Limb (tissue), 2 donors: ENCODE measurements at regions not wholly inside any gene's neighbourhood (a gene's known extent, or its start where the extent isn't known, plus 50 kb on each side); places are given as distances from the start of the nearest gene placed in this dataset.

Experiments used
- DNase-seq, 2 donors: peaks; one replicate each; pipeline ENCODE4 v3.0.0-alpha.2; 2016; ENCODE audit errors: extremely low spot score in 2 of 2

DNA sequence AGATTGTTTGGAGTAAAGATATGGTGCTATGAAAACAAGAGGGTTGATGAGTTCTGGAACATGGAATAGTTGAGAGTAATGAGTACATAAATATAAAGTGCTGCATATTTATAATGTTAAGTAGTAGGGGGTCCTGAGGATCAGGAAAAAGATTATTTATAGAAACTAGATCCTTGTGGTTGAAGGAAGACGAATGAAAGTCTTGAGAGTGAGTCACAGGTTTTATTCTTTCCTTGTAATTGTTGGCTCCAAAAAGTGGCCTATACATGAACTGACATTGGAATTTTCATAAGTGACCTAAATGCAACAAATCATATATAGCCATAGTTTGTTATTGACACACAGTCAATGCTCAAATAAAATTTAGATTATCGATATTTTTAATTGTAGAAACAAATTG lies 440.4 kb upstream of the PRICKLE1 start:
- no peak for DNase-seq

DNA sequence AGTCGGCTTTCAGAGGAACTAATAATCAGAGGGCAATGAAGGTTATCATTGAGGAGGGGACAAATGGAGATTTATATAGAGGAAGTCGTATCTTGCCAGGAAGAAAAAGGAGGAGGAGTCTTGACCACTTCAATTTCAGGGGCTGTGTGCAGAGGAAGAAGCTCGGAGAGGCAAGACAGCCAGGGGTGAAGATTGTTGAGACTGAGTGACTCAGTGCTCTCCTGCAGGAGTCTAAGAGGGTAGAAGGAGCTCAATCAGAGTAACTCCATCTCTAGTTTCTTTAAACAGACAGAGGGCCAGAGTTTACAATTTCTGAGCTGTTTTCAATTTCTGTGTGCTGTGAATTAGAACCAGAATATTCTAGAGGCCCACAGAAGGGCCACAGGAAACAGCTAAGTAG lies 439.3 kb upstream of the PRICKLE1 start:
- no peak for DNase-seq

DNA sequence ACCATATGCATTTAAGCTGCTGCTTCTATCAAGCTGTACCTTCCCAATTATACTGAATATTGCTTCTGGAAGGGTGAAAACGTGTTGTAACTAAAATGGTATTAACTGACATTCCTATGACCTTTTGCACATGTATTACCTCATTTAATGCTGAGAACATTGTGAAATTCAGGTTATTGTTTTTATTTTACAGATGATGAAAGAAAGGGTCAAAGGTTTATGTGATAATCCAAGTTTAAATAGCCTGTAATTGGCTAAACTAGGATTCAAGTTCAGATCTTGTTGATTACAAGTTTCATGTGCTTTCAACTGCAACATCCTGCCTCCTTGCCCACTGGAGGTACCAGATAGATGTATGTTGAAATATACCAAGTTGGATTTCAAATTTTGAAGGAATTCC lies 433.3 kb upstream of the PRICKLE1 start:
- no peak for DNase-seq

DNA sequence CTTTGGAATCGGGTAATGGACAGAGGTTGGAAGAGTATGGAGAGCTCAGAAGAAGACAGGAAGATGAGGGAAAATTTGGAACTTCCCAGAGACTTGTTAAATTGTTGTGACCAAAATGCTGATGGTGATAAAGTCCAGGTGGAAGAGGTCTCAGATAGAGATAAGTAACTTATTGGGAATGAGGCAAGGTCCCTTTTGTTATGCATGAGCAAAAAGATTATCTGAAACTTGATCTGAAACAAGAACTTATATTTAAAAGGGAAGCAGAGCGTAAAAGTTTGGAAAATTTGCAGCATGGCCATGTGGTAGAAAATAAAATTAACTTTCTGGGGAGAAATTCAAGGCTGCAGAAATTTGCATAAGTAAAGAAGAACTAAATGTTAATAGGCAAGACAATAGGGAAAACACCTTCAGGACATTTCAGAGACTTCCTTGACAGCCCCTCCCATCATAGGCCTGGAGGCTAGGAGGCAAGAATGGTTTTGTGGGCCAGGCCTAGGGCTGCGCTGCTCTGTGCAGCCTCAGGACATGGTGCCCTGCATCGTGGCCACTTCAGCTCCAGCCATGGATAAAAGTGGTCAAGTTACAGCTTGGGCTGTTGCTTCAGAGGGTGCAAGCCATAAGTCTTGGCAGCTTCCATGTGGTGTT lies 425.7 kb upstream of the PRICKLE1 start:
- DNase-seq, result no peak

DNA sequence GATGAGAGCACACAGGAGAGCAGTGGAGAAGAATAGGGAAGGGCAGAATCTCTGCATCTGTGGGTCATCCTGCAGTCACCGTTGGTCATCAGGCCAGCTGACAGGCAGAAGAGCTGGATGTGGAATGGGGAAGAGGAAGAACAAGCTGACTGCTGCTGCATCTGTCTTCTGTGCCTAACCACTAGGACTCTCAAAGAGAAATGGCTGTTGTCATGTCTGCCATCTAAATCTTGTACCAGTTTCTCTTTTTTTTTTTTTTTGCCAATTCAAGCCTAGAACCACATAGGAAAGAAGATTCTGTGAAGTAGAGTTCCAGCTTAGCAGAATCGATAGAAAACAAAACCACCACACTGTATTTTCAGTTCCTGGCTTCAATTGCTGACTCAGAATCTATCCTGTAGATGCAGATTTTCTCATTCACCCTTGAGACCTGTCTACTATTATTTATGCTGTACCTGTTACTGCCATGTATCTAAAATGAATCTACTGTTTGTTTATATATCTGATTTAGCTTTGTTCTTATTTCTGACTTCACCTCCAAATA lies 421.9 kb upstream of the PRICKLE1 start:
- no peak for DNase-seq

DNA sequence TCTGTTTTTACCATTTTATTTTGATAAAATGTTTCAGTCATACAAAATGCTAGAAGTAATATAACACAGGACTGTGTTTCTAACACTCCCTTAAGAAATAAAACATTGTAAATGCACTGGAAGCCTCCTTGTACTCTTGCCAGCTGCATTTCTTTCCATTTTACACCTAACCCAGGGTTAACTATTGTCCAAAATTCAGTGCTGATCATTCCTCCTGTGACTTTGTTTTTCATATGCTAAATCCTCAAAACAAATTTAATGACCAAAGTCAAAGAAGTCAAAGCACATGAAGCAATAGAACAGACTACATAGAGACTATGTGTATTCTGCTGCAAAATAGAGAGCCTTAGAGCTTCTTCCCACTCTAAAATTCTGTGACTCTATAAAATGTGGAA lies 420.3 kb upstream of the PRICKLE1 start:
- DNase-seq, result no peak

DNA sequence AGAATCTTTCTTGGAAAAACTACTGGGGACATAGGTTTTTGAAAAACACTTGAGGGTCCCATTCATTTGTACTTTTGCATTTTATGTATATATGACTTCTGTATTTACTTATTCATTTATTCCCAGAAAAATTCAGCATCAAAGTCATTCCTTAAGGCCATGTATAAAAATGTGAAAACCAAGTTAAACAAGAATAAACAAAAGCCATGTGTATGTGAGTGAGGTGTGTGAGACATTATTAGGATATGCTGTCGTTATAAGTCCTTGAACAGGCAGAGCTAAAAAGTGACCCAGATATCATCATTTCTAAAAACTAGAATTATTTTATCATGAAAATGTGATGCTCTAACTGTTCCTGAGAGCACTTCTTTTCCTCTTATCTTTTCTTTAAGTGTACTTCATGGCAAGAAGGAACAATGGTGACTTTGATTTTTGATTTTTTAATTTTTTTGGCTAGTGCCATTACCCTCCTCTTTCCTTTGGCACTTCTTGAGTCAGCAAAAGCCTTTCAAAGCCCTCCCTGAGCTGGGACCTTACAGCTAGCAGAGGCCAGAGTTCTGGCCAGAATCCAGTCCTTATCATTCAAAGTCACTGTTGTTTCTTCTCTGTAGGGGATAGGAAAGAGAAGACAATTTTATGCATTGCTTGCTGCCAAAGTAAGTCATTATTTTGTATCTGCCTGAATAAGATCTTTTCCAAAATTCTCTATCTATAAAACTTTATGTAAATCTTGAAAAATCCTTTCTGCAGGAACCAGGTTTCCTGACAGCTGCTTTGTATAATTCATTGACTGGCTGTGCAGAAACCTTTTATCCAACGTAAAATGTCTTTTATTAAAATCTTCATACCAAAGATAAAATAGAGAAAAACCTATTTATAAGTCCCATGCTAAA lies 419.7 kb upstream of the PRICKLE1 start:
- DNase-seq, result no peak

DNA sequence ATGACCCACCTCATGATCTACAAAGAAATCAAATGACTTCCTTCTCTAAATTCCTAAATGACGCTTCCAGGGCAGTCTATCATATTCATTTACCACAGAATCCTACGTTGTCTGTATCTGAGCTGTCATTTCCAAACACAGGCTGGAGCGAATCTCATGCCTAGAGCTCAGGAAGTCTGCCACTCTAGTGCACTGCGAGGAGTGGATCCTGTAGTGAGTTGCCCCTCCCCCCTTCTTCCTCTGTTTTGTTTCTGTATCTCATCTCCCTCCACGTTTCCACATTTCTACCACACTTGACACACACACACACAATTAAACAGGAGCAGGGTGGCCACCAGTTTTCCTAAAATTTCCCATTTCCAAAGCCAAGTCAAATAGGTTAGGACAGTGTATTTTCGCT lies 415.4 kb upstream of the PRICKLE1 start:
- DNase-seq, result no peak

DNA sequence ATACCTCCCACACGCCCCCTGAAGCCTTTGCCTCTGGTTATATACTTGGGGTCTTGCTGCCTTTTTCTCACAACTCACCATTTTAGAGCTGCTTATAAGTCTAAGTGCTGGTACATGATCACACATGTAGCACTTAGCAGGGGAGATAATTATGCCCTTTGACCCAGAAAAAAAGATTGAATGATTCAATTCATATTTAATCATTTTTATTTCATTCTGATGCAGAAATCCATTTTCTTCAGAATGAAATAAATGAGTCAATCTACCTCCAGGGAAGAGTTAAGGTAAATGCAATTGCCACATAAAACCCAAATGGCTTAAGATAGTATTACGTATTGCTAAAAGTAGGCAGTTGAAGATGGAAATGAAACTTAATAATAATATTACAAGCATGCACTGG lies 414.6 kb upstream of the PRICKLE1 start:
- DNase-seq, result no peak

DNA sequence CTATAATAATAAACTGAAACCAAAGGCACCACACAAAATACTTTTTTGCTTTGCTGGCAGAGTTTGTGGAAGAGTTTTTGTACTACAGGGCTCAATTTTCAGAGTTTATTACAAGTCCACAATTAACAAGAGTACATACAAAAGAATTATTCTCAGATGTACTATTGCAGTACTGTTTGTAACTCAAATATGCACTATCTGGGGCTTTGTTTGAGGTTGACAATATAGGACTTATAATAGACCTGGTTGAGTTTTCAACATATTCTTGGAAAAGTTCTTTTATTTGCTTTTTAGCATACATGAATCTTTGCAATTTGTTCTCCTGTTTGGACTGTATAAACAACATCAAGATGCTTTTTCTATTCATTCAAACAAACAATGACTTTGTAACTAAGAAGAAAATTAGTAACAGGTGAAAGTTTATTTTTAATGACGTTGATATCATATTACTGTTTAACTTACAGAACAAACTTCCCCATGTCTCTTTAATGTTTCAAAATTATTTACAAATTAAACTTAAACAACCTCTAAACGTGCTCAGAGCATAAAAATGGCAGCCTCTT lies 407.4 kb upstream of the PRICKLE1 start:
- DNase-seq, result no peak

DNA sequence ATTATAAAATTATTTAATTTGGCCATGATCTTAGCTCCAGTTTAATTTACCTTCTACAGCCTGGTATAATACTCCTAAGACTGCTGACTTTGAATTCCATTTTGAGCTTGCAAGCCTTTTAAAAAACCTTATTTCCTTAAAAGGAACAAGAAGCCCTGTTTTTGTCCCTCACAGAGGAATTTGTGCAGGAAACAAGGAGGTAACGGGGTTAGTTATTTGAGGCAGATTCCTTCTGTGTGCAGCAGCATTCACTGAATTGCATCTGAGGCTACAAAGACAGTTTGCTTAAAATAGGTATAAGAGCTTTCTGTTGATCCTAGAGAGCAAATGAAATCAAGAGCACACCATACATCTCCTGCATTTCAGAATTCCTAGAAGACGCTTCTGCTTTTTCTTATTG lies 403.3 kb upstream of the PRICKLE1 start:
- DNase-seq, result no peak

DNA sequence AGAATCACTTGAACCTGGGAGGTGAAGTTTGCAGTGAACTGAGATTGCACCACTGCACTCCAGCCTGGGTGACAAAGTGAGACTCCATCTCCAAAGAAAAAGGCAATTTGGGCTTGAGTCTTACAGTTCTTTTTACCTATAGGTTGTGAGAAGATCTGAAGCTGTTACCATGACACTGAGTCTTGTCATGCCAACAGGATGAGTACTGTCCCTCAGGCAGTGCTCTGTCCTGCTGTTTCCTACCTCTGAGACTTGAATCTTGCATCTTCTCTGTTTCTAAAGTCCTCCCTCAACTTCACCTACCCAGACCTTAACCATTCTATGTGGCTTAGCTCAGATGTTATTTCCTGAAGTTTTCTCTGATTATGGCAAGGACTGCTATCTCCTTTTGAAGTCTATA lies 400.8 kb upstream of the PRICKLE1 start:
- no peak for DNase-seq

DNA sequence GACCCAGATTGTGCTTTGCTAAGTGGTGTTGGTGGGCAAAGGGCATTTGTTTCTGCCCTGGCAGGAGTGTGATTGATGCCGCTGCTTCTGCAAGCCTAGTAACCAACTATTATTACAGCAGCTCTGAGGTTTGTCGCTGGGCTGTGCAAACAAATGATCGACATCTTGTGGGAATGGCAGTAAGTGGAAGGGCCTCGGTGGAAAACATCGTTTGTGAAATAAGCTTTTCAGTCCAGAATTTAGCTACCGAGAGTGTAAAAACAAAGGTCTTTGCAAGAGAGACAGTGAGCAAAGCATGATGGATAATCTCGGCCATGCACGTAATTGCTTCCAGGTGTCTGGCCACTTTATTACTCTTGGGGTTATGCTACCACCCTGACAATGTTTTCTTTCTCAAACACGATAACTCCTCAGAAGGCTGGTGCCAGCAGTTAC lies 397.7 kb upstream of the PRICKLE1 start:
- DNase-seq, result no peak

DNA sequence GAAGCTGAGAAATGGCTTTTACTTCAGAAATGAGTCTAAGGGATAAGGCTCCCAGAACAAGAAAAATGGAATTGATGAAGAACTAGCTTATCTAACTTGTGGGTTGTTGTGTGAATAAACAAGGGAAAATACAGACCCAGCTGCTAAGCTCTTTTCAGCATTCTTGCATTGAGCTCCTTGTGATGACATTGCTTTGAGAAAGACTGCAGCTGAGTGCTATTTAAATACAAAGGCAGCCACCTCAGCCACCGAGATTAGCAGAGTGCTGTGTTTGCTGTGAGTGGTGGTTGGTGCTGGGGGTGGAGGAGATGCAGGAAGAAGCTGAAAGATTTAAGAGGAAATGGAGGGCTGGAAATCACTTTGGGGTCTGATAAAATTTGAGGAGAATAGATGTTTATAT lies 396.0 kb upstream of the PRICKLE1 start:
- DNase-seq, result no peak

DNA sequence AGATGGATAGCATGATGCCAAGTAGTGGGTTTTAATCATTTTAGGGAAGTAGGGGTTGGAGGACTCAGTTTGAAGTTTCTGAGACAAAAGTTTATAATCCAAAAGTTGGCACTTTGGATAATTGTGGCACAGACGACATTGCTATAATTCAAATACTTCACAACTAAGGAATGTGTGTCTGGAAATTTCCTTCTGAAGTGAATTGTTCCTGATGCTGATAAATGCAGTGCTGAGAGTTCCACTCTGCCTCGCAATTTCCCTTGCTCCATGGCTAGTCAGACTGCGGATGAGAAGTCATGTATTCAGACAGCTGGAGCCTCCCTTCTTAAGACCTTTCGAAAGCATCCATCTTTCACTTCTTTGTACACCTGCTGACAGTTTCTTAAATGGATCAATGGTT lies 393.3 kb upstream of the PRICKLE1 start:
- no peak for DNase-seq

DNA sequence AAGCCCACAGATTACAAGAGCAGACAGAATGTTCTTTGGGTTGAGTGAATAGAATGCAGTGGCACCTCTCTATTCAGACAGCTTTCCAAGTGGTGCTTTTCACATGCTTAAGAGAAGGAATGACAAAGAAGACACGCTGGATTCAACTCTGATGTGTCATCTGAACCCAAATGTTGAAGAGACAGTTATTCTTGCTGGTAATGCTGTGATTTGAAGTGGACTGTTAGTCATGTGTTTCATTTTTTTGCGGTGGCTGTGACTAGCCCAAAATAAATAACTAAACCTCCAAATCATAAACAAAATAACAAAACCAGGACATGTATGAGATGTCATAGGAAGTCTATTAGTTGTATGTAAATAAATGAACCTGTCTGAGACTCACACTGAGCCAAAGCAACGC lies 391.8 kb upstream of the PRICKLE1 start:
- no peak for DNase-seq

DNA sequence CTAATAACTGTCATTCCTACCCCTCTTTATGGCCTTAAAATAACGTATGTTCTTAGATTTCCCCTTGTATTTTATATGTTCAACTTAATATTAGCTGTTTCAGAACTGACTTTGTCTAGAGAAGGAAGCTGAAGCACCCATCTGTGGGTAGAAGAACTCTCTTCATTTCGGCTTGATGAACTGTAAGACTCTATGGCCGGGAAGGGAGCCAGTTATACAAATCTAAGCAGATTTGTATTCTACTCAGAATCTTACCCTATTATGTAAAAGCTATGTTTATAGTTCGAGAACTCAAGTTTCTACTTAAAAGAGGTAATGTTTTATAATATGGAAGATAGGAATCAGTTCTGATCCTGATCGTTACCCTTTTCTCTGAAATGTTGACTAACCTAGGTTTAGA lies 390.9 kb upstream of the PRICKLE1 start:
- DNase-seq, result no peak

DNA sequence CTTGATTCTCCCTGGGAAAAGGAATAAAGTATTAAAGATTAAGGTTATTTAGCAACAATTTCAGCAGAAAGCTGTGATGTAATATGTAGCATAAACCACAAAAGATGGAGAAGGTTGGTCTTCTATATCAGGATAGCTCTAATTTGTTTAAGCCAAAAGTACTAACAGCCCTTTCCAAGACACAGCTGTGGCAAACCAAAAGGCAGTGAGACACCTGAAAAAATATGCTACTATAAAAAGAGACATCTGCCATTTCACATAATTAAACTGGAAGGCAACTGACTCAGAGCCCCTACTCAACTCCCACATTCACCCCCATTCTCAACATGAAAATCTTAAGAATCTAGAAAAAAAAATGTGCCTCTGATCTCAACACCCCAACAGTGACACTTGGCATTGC lies 390.2 kb upstream of the PRICKLE1 start:
- no peak for DNase-seq

DNA sequence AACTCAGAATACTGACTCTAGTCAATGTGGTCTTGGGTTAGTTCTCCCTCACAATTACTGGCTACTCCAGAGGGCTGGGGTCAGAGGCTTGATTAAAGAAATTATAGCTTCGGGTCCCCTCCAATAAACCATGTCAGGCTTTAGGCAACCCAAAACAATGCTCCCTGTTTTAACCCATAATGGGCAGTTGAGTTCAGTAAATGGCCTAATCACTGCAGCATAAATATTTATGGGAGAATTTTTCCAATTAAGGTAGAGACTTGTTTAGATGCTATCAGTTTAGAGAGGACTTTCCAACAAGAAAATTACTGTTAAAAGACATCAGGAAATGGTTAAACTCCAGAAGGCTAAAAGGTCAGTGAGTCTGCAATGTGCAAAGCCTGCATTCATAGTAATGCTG lies 389.2 kb upstream of the PRICKLE1 start:
- DNase-seq, result no peak

DNA sequence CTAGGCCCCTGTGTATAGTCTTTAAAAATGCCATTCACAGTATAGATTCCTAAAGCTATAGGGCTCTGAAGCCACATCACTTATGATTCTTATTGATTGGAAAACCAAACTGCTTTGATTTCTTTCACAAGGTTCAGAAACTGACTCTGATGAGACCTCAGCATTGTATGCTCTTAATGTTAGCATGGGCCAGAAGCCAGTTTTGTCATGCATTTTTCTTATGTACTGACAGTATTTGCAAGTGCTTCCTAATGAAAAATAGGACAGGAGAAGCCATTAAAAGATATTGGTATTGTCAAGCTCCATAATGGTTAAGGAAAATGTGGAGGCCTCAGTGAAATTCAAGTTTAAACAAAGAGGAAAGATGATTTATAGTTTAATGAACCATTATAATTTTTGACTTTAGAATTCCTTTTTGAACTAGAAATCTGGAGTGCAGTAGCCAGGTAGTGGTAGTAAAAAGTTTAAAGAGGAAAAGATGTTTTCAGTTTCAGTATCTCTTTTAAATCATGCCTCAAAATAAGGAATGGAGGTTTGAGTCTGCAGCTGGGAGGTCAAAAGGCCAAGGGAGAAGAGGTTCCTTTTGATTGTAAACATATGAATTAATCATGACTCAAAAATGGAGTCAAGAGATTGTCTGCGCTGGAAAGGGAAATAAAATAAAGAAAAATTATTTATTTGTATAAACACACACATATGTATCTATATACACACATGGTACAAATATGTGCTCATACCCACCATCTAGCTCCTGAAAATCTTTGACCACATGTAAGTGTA lies 388.1 kb upstream of the PRICKLE1 start:
- DNase-seq, result no peak

DNA sequence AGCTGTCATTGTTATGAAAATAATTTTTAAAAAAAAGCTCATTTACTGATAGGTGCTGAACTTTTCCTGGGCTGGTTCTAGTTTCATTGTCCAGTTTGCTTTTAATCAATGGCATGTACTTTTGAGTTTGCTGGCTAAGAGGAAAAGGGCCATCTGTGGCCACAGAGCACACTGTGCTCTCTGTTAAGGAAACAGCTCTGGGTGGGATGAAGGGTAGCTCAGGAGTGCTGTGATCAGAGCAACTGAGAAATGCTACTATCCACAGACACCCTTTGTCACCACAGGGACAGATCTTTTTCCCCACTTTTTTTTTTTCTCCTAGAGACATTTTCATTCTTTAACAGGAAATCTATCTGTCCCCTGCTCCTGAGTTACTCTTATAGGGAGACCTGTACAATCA lies 387.1 kb upstream of the PRICKLE1 start:
- DNase-seq, result no peak

DNA sequence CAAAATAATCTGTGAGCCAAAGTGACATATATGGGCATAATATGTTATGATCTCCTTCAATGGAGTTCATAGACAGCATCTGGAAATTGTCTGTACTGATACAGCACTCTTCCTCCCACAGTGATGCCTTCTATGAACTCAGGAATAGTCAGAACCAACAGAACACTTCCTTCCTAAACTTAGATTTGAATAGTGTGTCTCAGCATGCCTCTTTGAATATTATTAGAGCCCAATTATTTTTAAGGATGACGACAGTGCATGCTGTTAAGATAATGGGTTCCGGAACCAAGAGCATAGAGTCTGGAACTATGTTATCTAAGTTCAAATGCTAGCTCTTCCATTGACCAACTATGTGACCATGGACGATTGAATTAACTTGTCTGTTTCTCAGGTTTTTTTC lies 386.6 kb upstream of the PRICKLE1 start:
- no peak for DNase-seq
